Kidney (tissue), 13 donors: ENCODE measurements at regions not wholly inside any gene's neighbourhood (a gene's known extent, or its start where the extent isn't known, plus 50 kb on each side); places are given as distances from the start of the nearest gene placed in this dataset.
A peak's percentile ranks its signal among the peaks of the same experiment; 100 is the strongest.

Source experiments
- DNase-seq, 5 donors: peaks; one replicate each; pipeline ENCODE4 v3.0.0-alpha.2; 2013 to 2020
- FAIRE-seq: peaks from 2 replicates; lab custom pipeline; 2012; peaks lifted over from hg19 to GRCh38; lab: Jason Lieb, UNC
- H3K27ac ChIP-seq, 2 donors: one replicate each; pipeline ENCODE4 v1.7.0; 2013; ENCODE audit warnings: low read depth in 2 of 2, low read length in 2 of 2, inconsistent platforms in 1 of 2
- H3K27me3 ChIP-seq: one replicate; pipeline ENCODE4 v1.7.1; 2013; ENCODE audit warnings: low read length, inconsistent platforms; ENCODE audit not compliant: control insufficient read depth, insufficient read depth
- H3K36me3 ChIP-seq, 3 donors: one replicate each; pipeline versions ENCODE4 v1.7.0 to v1.7.1; 2013; ENCODE audit warnings: low read length in 3 of 3, control low read depth in 1 of 3, inconsistent platforms in 1 of 3; ENCODE audit not compliant: insufficient read depth in 3 of 3, control insufficient read depth in 2 of 3
- H3K4me1 ChIP-seq, 3 donors: one replicate each; pipeline versions ENCODE4 v1.7.0 to v1.7.1; 2013; ENCODE audit warnings: low read length in 3 of 3, inconsistent platforms in 1 of 3, low read depth in 1 of 3; ENCODE audit not compliant: control insufficient read depth in 2 of 3, insufficient read depth in 2 of 3
- H3K4me3 ChIP-seq, 3 donors: one replicate each; pipeline versions ENCODE4 v1.7.0 to v1.8.1; 2013; ENCODE audit warnings: low read length in 3 of 3, control low read depth in 1 of 3, inconsistent platforms in 1 of 3
- H3K9ac ChIP-seq, 3 donors: one replicate each; pipeline versions ENCODE4 v1.7.0 to v1.7.1; 2013; ENCODE audit warnings: low read length in 3 of 3, control low read depth in 1 of 3, inconsistent platforms in 1 of 3
- H3K9me3 ChIP-seq, 3 donors: one replicate each; pipeline versions ENCODE4 v1.7.0 to v1.7.1; 2013; ENCODE audit warnings: low read length in 3 of 3, control low read depth in 1 of 3, inconsistent platforms in 1 of 3; ENCODE audit not compliant: control insufficient read depth in 2 of 3, insufficient read depth in 1 of 3
- CTCF ChIP-seq: IDR thresholded peaks from 3 replicates; pipeline ENCODE4 v1.5.1; 2012; ENCODE audit warnings: mild to moderate bottlenecking, moderate library complexity, borderline replicate concordance; ENCODE audit not compliant: insufficient read depth; ENCODE audit errors: extremely low read depth
- intact Hi-C: fragments of 100-400 bp; cut with DNase I; formaldehyde crosslinking; loops from one replicate; pipeline ENCODE4 v1.11.1; 2022
- donor health status: control.
- donor health status: control.
- donor health status: control.
- donor health status: control.
- donor health status: control.
- donor health status: DM: yes; HTN: yes; CAD: no.
- donor health status: Normal renal cell carcinoma (clear cell type).

DNA sequence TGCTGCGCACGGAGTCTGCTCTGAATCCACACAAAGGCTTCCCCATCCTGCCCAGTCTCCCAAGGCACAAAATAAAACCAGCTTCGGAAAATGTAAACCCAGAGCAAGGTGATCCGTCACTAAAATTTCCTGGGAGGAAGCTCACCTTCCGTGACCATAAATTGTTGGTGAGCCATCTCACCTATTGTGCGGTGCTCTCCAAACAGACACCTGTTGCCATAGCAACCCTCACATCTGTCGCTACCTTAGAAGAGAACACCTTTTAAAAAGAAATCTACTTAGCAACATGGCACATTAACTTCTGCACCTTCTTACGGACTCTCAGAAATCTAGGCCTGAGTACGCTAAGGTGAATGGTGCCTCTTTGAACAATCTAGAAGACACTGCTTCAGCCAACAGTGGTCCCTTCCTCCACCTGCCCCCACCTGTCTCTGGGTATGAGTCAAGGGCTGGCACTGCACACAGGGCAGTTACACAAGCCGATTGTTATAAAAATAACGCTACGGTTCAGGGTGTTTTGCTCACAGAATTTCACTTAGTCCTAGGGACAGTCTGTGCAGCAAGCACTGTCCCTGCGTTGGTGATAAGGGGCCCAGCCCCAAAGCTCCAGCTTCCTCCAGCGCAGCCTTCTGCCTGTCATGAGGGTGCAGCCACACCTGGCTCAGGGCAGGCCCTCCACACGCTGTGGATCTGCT lies 114.9 kb upstream of the ID2 start:
- intact Hi-C loops = no loop called here
- DNase-seq (peak in 2 of 5 donors; percentile 34 to 41), FAIRE-seq (no peak)
- H3K4me1 ChIP-seq = peaks cover 0 to 3% (median 0%) of the 10 kb centered on the region in 3 donors
- H3K9me3 ChIP-seq = peaks cover 0 to 3% (median 0%) of the 10 kb centered on the region in 3 donors
- H3K27ac ChIP-seq = no peak overlapping the region
- H3K36me3 ChIP-seq = no peaks in the 10 kb centered on the region
- H3K27me3 ChIP-seq = no peaks in the 10 kb centered on the region
- no peak overlapping the region for H3K4me3 ChIP-seq
- TF ChIP-seq CTCF = no peak
- no peak overlapping the region for H3K9ac ChIP-seq

DNA sequence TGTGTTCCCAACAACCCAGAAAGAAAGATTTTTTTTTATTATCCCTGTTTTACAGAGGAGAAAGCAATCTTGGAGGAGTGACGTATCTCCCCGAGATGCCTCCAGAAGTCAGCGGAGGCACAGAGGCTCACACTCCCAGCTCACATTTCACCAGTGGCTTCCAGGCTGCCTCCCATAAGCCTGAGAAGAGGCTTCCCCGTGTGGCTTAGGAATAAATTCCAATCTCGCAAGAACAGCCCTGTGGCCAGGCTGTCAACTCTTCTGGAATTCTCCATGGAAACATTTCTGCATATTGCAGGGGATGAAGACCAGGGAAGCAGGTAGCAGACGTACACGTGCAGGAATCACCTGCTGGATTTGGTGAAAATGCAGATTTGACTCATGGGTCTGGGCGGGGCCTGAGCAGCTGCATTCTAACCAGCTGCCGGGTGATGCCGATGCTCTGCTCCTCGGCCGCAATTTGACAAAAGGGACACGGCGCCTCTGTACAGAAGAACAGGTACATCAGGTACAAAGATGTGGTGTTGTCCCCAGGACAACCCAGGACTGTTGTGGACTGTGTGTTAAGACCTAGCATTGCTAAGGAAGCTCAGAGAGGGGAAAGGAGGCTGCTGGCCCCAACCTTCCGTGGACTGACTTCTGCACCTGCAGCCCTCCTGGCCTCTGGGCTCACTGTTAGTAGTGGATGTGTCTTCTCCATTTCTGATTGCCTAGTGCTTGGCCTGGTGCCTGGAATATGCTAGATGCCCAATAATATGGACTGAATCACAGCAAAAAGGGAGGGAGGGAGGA lies 114.2 kb upstream of the ID2 start:
- FAIRE-seq (no peak), DNase-seq (peak in 4 of 5 donors; percentile 48 to 64 (median 54))
- intact Hi-C loops = no loop called here
- no peak for TF ChIP-seq CTCF
- Histone ChIP-seq H3K4me1 (peaks cover 0 to 3% (median 0%) of the 10 kb centered on the region in 3 donors), H3K36me3 (no peaks in the 10 kb centered on the region), H3K9me3 (no peaks in the 10 kb centered on the region), H3K27ac (no peak overlapping the region), H3K4me3 (no peak overlapping the region), H3K27me3 (no peaks in the 10 kb centered on the region), H3K9ac (no peak overlapping the region)

GRCh38 chr2:8568543-8569302 lies 113.1 kb upstream of the ID2 start:
- FAIRE-seq (no peak), DNase-seq (peak in 2 of 5 donors; percentile 8 to 26)
- no peak for TF ChIP-seq CTCF
- no peaks in the 10 kb centered on the region for H3K27me3 ChIP-seq
- intact Hi-C loops = no loop called here
- no peak overlapping the region for H3K4me3 ChIP-seq
- H3K27ac ChIP-seq = no peak overlapping the region
- H3K9ac ChIP-seq = no peak overlapping the region
- peaks cover 0 to 13% (median 0%) of the 10 kb centered on the region in 3 donors for H3K4me1 ChIP-seq
- H3K36me3 ChIP-seq = no peaks in the 10 kb centered on the region
- H3K9me3 ChIP-seq = no peaks in the 10 kb centered on the region
